HG02943 (cell line): ENCODE measurements at regions not wholly inside any gene's neighbourhood (a gene's known extent, or its start where the extent isn't known, plus 50 kb on each side); places are given as distances from the start of the nearest gene placed in this dataset.
A peak's percentile ranks its signal among the peaks of the same experiment; 100 is the strongest.

ENCODE experiments used
- ATAC-seq: cut with Tn5 transposase; IDR thresholded peaks from one replicate; pipeline ENCODE4 v1.9.1; 2021; ENCODE audit warnings: mild to moderate bottlenecking, low read depth, moderate library complexity; ENCODE audit not compliant: unreplicated experiment

DNA sequence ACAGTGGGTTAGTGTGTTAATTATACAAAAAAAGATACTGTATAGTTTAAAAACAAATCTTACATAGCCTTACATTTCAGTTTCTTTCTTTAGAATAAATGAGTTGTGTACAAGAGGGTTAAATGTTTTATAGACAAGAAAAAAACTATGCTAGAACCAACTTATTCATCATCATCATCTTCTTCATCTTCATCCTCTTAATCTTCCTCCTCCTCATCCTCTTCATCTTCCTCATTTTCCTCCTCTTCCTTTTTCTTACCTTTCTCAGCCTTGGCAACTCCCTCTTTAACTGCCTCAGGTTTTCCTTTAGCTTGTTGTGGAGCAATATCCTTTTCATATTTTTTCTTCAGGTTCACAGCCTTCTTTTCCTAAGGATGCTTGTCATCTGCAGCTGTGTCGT is 53.7 kb downstream of the RPS12 start:
- no peak for ATAC-seq

DNA sequence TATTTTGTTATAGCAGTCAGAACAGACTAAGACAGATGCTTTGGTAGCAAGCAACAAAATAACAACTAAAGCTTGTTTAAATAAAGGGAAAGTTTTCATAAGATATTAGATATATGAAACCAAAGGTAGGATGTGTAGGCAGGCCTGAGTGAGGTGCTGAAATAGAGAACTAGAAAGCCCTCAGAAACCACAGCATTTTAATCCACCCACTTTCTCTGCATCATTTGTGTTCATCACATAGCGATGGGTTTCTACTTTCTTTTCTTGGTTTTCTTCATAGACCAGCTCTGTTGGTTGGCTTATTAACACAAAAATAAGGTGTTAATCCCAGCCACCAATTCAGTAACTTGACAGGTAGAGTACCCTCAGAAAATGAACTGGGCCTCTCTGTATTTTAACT is 58.6 kb downstream of the RPS12 start:
- ATAC-seq = peak; percentile 96

DNA sequence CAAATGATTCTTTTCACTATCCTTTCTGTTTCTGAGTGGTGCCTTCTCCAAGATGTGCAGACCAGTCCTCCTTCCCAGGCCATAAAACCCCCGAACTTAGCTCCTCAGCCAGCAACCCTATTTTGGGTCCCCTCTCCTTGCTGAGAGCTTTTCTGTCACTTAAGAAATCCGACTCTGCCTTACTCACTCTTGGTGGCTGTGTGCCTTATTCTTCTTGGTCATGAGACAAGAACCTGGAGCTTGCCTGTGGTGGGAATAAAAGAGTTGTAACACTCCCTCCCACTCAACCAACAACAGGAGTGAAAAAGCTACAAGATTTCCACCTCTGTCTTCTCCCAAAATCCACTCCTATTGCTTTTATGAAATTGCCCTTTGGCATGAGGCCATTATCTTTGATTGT is 62.6 kb downstream of the RPS12 start:
- ATAC-seq = no peak

DNA sequence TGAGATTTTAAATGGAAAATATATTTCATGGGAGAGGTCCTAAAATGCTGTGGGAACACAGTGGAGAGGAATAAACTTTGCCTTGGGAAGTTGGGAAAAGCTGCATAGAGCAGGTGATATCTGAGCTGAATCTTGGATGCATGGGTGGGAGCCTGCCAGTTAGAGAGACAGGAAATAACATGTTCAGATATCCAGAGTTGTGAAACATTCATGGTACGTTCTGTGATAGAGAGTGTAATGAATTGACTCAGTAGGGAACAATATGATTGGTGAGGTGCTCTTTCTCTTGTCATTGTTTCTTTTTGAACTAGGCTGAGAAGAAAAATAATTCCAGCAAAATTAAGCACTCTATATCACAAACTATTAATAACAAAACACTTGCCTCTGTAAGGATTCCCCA is 72.8 kb downstream of the RPS12 start:
- no peak for ATAC-seq

DNA sequence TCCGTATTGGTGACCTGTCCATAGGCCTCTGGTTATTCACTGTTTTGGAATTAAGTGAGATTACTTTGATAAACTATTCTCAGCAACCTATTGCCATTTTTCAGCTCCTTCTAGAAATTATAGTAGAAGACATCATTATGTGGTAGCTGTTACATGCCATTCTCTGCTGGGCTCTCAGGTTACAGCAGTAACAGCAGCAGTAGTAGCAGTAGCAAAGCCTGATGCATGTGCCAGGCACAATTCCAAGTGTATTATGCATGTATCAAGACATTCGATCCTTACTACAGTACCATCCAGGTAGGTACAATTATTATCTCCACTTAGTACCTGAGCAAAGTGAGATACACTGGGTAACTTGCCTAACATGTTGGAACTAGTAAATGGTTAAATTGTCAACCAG is 74.3 kb downstream of the RPS12 start:
- ATAC-seq = no peak

DNA sequence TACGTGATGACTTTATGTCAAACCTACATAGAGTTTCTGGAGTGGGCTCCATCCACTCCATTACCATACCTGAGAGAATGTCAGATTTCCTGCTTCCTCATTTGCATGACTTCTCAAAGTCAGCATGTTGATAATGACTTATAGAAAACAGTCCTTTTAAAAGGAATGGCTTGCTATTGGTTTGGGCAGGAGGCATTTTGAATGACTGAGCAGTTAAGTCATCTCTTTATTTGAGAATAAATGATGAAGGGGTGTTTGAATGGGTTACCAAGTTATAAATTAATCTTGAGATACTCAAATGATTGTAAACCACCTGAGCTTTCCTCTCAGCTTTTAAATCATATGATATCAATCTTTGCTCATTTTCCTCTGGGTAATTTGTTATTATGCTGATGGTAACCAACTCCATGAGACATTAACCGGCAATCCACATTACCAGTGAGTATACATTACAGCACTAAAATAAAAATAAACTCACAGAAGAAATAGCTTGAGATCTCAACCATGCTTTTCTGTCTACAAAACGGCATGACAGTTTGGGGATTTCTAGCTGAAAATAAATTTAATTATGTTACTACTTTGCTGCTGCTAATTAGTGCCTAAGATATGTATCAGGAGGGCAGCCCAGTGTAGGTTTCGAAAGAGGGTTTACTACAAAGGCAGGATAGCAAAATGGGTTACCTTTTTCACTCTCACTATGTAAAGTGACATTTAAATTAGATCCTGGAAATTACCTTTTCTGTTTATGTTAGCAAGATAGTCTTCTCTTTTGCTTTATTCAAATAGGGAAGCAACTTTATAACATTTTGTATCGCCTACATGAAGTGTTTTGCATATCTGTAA is 78.8 kb downstream of the RPS12 start:
- ATAC-seq = no peak

DNA sequence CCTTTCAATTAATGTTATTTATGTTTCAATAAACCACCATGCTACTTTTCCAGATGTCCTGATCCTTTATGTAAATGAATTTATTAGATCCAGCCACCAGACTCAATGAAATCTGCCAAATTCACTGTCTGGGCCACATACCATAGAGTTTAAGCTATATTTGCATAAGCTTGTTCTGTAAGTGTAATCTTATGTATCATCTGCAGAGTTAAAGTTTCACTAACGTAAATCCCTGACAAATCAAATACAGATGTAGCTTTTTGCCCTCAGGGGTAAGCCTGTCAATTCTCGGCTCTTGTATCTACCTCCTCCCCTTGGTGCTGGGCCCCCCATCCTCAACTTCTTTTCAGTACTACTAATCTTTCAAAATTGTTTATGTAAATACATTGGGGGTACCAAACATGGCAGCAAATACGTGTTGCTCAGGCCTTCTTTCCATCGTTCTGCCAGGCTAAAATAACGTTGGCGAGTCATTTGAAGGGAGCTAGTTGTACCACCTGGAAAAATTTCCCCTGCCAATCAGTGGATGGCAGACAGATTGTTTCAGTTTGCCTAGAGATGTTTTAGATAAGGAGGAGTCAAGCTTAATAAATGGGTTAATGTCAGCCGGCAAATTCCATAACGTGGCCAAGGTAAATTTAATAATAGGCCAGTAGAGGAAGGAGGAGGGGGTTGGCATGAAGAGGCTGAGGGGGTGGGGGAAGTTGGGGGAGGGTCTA is 79.6 kb downstream of the RPS12 start:
- no peak for ATAC-seq

DNA sequence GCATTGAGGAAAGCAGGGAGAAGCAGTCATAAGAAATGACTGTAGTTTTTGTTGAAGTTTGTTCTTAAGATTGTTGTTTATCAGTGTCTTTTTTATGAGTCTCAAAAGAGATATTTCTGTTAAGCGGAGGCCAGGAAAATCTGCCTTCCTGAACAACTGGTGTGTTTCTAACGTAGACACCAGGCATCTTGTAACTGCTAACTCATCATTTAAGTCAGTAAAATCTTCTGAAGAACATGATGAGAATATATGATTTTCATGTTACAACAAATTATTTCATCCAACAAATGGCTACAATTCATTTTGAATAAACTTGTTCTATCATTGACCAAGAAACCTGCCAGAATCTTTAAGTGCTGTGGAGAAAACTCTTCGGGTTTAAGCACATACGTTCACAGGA is 84.0 kb downstream of the RPS12 start:
- no peak for ATAC-seq

DNA sequence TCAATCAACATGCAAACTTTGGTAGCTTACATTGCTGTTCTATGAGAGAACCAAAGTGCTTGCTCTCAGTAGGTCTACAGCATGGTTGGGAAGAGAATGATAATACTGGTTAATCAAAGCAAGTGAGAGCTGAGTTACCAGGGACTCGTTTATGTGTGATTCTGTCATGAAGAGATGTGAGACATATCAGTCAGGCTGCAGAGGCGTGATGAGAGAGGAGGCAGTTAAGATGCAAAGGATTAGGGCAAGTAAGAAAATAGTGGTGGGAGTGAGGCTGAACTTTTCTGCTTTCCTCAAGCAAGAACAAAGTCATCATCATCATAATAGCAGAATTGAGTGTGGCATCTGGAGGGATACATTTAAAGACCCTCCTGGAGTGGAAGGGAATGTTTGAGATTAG is 86.5 kb downstream of the RPS12 start:
- no peak for ATAC-seq

DNA sequence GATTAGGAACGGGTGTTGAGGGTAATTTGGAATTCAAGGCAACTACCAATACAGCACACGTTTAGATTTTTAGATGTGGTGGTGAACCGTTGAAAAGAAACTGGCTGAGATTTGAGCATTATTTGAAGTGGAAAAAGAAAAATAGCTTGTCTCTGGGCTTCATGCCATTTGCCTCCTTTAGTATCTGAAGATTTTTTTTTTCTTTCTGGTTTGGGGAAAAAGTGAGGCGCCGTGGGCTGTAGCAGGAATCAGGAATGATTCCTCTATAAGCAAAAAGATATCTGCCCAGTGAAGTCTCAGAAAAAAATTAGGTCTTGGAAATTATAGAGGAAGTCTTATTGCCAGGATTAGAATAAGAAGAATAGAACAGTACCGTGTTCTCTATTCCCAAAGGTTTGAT is 88.5 kb downstream of the RPS12 start:
- no peak for ATAC-seq

DNA sequence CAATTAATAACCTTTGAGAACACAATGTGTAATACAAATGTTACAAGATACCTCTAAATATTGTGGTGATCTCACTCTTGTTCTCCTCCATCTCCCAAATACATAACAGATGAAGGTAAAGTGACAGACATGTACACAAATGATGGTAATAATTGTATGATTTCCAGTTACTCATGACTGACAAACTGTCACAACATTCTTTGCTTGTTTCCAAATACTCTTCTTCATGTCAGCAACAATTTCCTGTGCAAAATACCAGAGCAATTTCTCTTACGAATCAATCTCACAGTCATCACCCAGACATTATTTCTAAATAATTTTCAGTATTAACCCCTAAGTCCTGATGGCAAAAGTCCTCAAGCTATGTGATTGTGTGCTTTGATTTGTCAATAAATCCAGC is 92.9 kb downstream of the RPS12 start:
- ATAC-seq = no peak

DNA sequence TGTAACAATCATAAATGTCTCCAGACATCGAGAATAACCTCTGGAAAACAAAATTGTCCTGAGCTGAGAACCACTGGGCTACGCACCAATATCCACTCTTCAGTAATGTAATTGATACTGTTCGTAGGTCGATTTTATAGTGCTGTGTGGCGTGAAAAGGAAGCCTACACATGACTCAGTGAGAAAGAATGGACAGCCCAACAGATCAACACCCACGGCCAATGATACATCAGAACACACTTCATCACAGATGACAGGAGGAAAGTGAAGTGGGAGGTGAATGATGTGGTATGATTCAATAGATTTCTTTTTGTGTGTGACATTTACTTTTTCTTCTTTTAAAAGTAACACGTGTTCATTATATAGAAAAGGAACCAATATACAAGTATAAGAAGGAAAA is 93.5 kb downstream of the RPS12 start:
- ATAC-seq = no peak

DNA sequence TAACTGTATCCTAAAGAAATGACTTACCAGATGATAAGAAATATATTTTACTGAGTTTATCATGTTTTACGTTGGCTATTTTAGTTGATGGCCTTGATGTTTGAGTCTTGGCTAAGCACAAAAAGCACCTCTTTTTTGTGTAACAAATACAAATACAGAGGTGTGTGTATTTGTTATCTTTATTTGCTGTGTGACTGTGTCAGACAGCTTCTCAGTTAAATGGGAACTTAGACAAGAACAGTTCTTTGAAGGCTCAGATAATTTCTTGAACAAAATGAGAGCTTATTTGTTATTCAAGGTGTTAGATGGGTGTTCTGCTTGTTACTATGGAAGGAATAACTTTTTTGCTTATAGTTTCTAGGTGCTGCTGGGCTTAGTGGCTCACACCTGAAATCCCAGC is 95.4 kb downstream of the RPS12 start:
- ATAC-seq = no peak

DNA sequence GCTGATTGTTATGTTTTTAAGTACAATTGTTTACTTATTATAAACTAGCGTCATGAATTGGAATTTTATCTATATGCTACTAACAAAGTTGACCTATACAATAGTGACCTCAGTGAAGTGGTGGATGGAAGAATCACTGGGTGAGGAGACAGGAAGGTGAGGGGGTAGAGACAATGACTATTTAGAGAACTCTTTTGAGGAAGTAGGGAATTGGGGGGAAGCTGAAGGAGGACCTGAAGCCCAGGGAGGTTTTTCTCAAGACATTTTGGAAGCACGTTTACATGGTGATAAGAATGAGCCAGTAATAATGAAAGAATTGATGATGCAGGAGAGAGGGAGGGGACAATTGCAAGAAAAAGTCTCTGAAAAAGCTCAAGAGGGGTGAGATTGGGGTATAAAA is 96.4 kb downstream of the RPS12 start:
- no peak for ATAC-seq

DNA sequence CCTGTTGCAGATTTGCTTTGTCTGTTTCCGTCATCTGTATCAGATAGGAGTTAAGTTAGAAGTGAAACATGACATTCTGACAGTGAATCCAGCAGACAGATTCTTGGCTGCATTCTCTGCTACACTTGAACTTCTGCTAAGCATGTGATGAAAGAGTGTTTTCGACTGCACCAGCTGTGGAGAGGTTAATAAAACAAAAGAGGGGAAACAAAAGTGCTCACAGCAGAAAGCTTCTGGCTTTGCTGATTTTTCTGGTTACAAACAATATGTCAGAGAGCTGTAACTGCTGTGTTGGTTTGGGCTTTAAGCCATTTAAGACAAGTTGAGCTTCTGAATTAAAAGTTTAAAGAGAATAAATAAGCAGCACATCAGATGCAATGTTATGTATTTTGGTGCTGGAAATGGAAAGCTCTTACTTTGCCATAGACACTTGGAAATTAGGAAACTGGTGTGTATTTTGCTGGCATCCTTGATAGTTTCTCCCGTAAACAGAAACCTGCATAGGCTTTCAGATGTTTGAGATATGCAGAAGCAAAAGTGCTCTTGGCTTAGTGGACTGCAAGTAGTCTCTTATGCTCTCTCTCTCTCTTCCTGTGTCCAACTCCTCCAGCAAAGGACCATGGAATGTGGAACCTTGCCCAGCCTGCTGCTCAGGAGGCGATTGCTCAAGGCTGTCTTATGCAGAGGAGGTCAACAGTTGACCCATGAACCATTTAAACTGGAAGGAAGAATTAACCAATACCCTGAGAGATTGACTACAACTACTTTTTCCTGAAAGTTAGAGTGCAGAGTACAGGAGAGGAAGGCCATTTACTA is 104.9 kb downstream of the RPS12 start:
- ATAC-seq = no peak

DNA sequence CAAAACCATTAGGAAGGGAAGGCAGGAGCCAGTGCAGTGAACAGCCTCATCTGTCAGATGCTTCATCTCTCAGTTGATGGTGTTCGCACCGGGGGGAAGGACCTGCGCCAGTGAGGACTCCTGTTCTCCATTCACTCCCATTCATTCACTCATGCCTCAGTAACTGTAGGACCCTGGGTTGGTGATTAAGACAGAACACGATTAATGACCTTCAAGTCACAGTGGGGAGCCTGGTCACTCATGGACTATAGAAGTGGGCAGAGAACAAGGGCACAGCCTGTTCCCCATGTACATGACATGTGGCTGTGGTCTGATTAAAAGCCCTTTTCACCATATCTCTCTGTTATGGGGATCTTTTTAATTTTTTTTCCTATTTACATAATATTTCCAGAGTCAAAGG is 113.3 kb downstream of the RPS12 start:
- no peak for ATAC-seq

DNA sequence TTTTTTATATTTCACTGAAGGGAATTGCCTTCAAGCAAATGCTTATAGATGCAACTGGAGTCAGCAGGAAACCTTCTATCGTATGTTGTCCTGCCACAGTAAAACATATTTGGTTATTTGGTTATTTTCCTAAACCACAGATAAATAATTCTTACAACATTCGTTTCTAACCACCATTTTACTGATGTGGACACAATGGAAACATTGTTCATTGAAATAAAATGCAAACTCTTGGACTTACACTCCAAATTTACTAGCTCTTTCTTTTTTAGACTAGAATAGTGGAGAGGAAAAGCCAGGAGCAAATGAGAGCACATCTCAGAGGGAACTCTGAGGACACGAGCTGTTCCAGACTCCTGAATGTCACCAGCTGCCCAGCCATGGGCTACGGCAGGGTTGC is 114.8 kb downstream of the RPS12 start:
- no peak for ATAC-seq

DNA sequence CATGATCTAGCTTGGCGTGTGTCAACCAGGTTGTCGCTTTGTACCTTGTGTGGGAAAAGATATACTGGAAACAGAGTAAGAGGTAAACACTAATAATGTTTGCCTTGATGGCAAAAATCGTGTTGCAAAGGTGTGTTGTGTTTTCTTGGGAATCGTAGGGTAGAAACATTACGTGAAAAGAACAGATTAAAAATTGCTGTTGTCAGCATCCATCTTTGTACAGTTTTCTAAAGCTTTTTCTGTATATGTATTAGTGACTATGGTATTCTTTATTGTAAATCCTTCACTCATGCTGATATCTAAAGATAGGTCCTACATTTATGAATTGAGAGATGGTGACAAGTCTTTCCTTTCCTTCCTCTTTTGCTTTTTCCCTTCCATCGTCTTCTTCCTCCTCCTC is 116.9 kb downstream of the RPS12 start:
- ATAC-seq = no peak

DNA sequence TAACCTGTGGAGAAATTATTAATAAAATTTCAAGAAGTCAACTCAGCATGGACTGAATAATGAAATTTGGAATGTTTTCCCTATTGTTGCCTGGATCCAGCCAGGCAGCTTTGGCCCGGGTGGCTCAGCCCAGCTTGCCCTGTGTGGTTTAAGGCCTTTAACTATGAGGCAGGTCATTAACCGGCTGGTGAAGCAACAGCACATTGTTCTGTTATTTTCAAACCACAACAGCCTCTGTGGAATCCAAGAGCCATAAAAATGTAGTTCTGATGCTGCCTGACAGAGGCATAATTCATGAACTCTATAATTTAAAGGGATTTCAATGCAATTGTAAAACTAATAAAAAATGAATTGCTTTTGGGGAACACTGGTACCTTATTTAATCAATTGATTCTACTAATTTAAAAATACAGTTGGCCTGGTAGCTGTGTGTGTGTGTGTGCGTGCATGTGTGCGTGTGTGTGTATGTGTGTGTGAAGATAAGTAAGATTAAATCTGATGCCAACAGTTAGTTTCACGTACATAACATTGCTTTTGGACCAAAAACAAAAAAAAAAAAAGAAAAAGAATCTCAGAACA is 117.7 kb downstream of the RPS12 start:
- ATAC-seq = no peak

DNA sequence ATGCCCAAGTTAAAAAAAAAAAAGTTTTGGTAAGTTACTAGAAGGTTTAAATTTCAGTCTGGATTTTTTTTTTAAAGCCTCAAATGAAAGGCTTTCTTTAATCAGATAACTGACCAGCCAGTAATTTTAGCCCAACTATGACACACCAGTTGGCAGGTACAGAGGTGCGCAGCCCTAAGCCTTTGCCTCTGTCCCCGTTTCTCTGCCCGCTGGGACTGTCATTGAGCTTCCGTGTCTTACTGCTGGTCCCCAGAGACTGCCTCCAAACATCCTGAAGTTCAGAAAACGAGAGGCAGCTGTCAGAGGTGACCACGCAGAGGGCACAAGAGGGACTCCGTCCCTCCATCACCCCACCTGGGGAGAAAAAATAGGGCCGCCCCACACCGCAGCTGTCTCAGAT is 118.2 kb downstream of the RPS12 start:
- ATAC-seq = no peak

DNA sequence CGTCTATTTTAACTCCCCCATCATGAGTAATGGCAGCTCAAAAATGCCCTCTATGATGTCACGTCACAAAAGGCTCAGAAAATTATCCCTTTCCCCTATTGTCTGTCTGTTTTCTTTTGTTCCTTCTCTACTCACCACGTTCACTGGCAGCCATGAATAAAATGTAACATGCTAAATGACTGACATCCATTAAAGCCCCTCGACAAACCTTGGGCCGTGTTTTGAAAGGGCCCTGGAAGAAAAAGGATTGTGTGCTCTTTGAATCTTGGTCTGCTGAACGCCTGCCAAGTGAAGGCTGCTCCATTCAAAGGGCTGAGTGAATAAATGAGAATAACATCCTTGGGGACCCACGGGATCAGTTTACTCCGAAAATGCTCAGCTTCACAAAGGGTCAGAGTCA is 118.7 kb downstream of the RPS12 start:
- no peak for ATAC-seq
